IMR-90 (cell line): ENCODE measurements at regions not wholly inside any gene's neighbourhood (a gene's known extent, or its start where the extent isn't known, plus 50 kb on each side); places are given as distances from the start of the nearest gene placed in this dataset.

Experiments
- ATAC-seq: fragments of 200-7000 bp; cut with Tn5 transposase; 2 replicates; pipeline ENCODE4 v1.9.1; 2020; ENCODE audit warnings: low read depth, mild to moderate bottlenecking, moderate library complexity
- BruUV-seq: library from RNA; stranded (reverse); fragments of 400-500 nt; replicated peaks from 2 replicates; lab custom pipeline; 2021; lab: Mats Ljungman, UMichigan
- CTCF ChIA-PET: fragments of 300-600 bp; formaldehyde crosslinking; extraction: SDS; loops from one replicate; lab custom pipeline; 2021; ENCODE audit warnings: antibody characterized with exemption; lab: Yijun Ruan, JAX
- POLR2A ChIA-PET: fragments of 300-600 bp; sonication (Branson Sonifier 250); formaldehyde crosslinking; loops from one replicate; lab custom pipeline; 2022; ENCODE audit warnings: antibody characterized with exemption; ENCODE audit not compliant: unreplicated experiment; lab: Charles Lee
- DNase-seq: peaks from one replicate; pipeline ENCODE4 v3.0.0; 2013
- H2AFZ ChIP-seq: replicated peaks from 2 replicates; pipeline ENCODE3; 2013; ENCODE audit warnings: low read length, mild to moderate bottlenecking; ENCODE audit not compliant: poor library complexity
- H2AK5ac ChIP-seq: 2 replicates; pipeline ENCODE4 v1.6.1; 2013; ENCODE audit warnings: low read depth, low read length, inconsistent platforms
- H2AK9ac ChIP-seq: replicated peaks from 2 replicates; pipeline ENCODE3; 2013; ENCODE audit warnings: mild to moderate bottlenecking, low read depth, low read length, moderate library complexity; ENCODE audit not compliant: poor library complexity
- H2BK120ac ChIP-seq: 2 replicates; pipeline ENCODE4 v1.6.1; 2013; ENCODE audit warnings: low read depth, low read length, inconsistent platforms
- H2BK15ac ChIP-seq: 3 replicates; pipeline ENCODE4 v1.6.1; 2013; ENCODE audit warnings: low read depth, low read length, inconsistent platforms
- H2BK20ac ChIP-seq: 2 replicates; pipeline ENCODE4 v1.6.1; 2013; ENCODE audit warnings: low read depth, mild to moderate bottlenecking, inconsistent platforms, low read length, moderate library complexity
- H2BK5ac ChIP-seq: 2 replicates; pipeline ENCODE4 v1.6.1; 2013; ENCODE audit warnings: mild to moderate bottlenecking, low read depth, low read length, inconsistent platforms; ENCODE audit not compliant: poor library complexity, severe bottlenecking
- H3K14ac ChIP-seq: replicated peaks from 2 replicates; pipeline ENCODE4 v1.6.1; 2013; ENCODE audit warnings: low read depth, low read length, inconsistent platforms
- H3K18ac ChIP-seq: 2 replicates; pipeline ENCODE4 v1.6.1; 2013; ENCODE audit warnings: low read depth, low read length, control low read depth
- H3K23ac ChIP-seq: 2 replicates; pipeline ENCODE4 v1.6.1; 2013; ENCODE audit warnings: low read depth, low read length, inconsistent platforms
- H3K27ac ChIP-seq: 2 replicates; pipeline ENCODE4 v1.5.1; 2013; ENCODE audit warnings: mild to moderate bottlenecking, control low read depth, low read length; ENCODE audit not compliant: insufficient read depth
- H3K27me3 ChIP-seq: 2 replicates; pipeline ENCODE4 v1.6.1; 2013; ENCODE audit warnings: low read length; ENCODE audit not compliant: control insufficient read depth, insufficient read depth
- H3K36me3 ChIP-seq: 2 replicates; pipeline ENCODE4 v1.6.1; 2013; ENCODE audit warnings: low read length, mixed read lengths; ENCODE audit not compliant: control insufficient read depth, insufficient read depth
- H3K4ac ChIP-seq: 2 replicates; pipeline ENCODE4 v1.6.1; 2013; ENCODE audit warnings: low read depth, low read length, inconsistent platforms
- H3K4me1 ChIP-seq: 2 replicates; pipeline ENCODE4 v1.6.1; 2013; ENCODE audit warnings: low read length, mixed read lengths; ENCODE audit not compliant: control insufficient read depth, insufficient read depth
- H3K4me2 ChIP-seq: 2 replicates; pipeline ENCODE4 v1.6.1; 2013; ENCODE audit warnings: low read depth, mild to moderate bottlenecking, control low read depth, low read length, moderate library complexity
- H3K4me3 ChIP-seq: 2 replicates; pipeline ENCODE4 v1.5.1; 2013; ENCODE audit warnings: low read depth, mild to moderate bottlenecking, control low read depth, low read length, moderate library complexity; ENCODE audit not compliant: insufficient read depth
- H3K56ac ChIP-seq: 2 replicates; pipeline ENCODE4 v1.6.1; 2013; ENCODE audit warnings: low read length, inconsistent platforms; ENCODE audit not compliant: insufficient read depth; ENCODE audit errors: extremely low read depth
- H3K79me1 ChIP-seq, 2 experiments: 2 replicates each; pipeline ENCODE4 v1.6.1; 2013; ENCODE audit warnings: low read length in 2 of 2, inconsistent platforms in 1 of 2, low read depth in 1 of 2
- H3K9ac ChIP-seq: 2 replicates; pipeline ENCODE4 v1.6.1; 2013; ENCODE audit warnings: low read depth, low read length, control low read depth
- H3K9me1 ChIP-seq: 2 replicates; pipeline ENCODE4 v1.6.1; 2013; ENCODE audit warnings: low read length, inconsistent platforms; ENCODE audit not compliant: insufficient read depth
- H3K9me3 ChIP-seq: 2 replicates; pipeline ENCODE4 v1.6.1; 2013; ENCODE audit warnings: low read length; ENCODE audit not compliant: control insufficient read depth, insufficient read depth
- H4K20me1 ChIP-seq: 2 replicates; pipeline ENCODE4 v1.6.1; 2013; ENCODE audit warnings: low read length, inconsistent platforms; ENCODE audit not compliant: insufficient read depth
- H4K5ac ChIP-seq: 2 replicates; pipeline ENCODE4 v1.6.1; 2013; ENCODE audit warnings: mild to moderate bottlenecking, low read depth, low read length, control low read depth
- H4K8ac ChIP-seq, 2 experiments: 2 replicates each; pipeline ENCODE4 v1.6.1; 2013; ENCODE audit warnings: low read depth in 2 of 2, low read length in 2 of 2, control low read depth in 1 of 2, inconsistent platforms in 1 of 2
- H4K91ac ChIP-seq: 2 replicates; pipeline ENCODE4 v1.6.1; 2013; ENCODE audit warnings: low read depth, low read length, inconsistent platforms; ENCODE audit not compliant: insufficient read depth
- BHLHE40 ChIP-seq: fragments of 150-350 bp; IDR thresholded peaks from 2 replicates; pipeline ENCODE4 v1.6.1; 2016; ENCODE audit warnings: mild to moderate bottlenecking, low read depth, low read length
- CEBPB ChIP-seq: IDR thresholded peaks from 2 replicates; pipeline ENCODE4 v1.6.1; 2012; ENCODE audit warnings: low read depth, low read length, improper control_type of control experiment
- CHD1 ChIP-seq: IDR thresholded peaks from 2 replicates; pipeline ENCODE4 v1.6.1; 2012; ENCODE audit warnings: low read depth, low read length, improper control_type of control experiment
- CTCF ChIP-seq: conservative IDR thresholded peaks from 2 replicates; pipeline ENCODE4 v1.5.1; 2012; ENCODE audit warnings: mild to moderate bottlenecking, low read depth, low read length, improper control_type of control experiment
- ELK1 ChIP-seq: fragments of 150-350 bp; IDR thresholded peaks from 2 replicates; pipeline ENCODE4 v1.6.1; 2016; ENCODE audit warnings: low read depth, mild to moderate bottlenecking, low read length, moderate library complexity, borderline replicate concordance
- FOS ChIP-seq: fragments of 150-350 bp; IDR thresholded peaks from 2 replicates; pipeline ENCODE4 v1.6.1; 2016; ENCODE audit warnings: low read depth, low read length
- MAFK ChIP-seq: IDR thresholded peaks from 2 replicates; pipeline ENCODE4 v1.6.1; 2012; ENCODE audit warnings: low read depth, low read length, improper control_type of control experiment
- MAZ ChIP-seq: IDR thresholded peaks from 2 replicates; pipeline ENCODE4 v1.6.1; 2012; ENCODE audit warnings: low read depth, mild to moderate bottlenecking, low read length, improper control_type of control experiment, moderate library complexity, borderline replicate concordance
- MXI1 ChIP-seq: IDR thresholded peaks from 2 replicates; pipeline ENCODE4 v1.6.1; 2012; ENCODE audit warnings: low read depth, mild to moderate bottlenecking, low read length, moderate library complexity, borderline replicate concordance
- NFE2L2 ChIP-seq: fragments of 150-350 bp; IDR thresholded peaks from 2 replicates; pipeline ENCODE4 v1.6.1; 2016; ENCODE audit warnings: low read depth, mild to moderate bottlenecking, low read length
- POLR2A ChIP-seq: IDR thresholded peaks from 2 replicates; pipeline ENCODE4 v1.6.1; 2012; ENCODE audit warnings: mild to moderate bottlenecking, low read depth, low read length
- RAD21 ChIP-seq: IDR thresholded peaks from 2 replicates; pipeline ENCODE4 v1.6.1; 2012; ENCODE audit warnings: low read length, improper control_type of control experiment
- RCOR1 ChIP-seq: IDR thresholded peaks from 2 replicates; pipeline ENCODE4 v1.6.1; 2012; ENCODE audit warnings: mild to moderate bottlenecking, low read length, improper control_type of control experiment; ENCODE audit not compliant: insufficient replicate concordance
- RFX5 ChIP-seq: IDR thresholded peaks from 2 replicates; pipeline ENCODE4 v1.8.0; 2012; ENCODE audit warnings: low read depth, mild to moderate bottlenecking, low read length, moderate library complexity
- SMC3 ChIP-seq: fragments of 150-350 bp; IDR thresholded peaks from 2 replicates; pipeline ENCODE4 v1.6.1; 2016; ENCODE audit warnings: low read depth, mild to moderate bottlenecking, antibody characterized with exemption, low read length, moderate library complexity
- USF2 ChIP-seq: fragments of 150-350 bp; IDR thresholded peaks from 2 replicates; pipeline ENCODE4 v1.6.1; 2017; ENCODE audit warnings: mild to moderate bottlenecking, antibody characterized with exemption, low read length, low read depth
- WGBS, 2 experiments: methylation state at CpG; one replicate each; pipeline versions ENCODE4 v1.1.5 to v1.1.7; 2013; ENCODE audit warnings: missing lambda C conversion rate in 2 of 2; ENCODE audit not compliant: insufficient read length in 1 of 2; ENCODE audit errors: extremely low coverage in 2 of 2; 5-methylcytosine and 5-hydroxymethylcytosine counted together
- dilution Hi-C: fragments of 300-500 bp; cut with HindIII; formaldehyde crosslinking; loops from one replicate; pipeline ENCODE4 v1.14.3; 2018; ENCODE audit warnings: low sequenced_read_pairs; ENCODE audit not compliant: unreplicated experiment
- in situ Hi-C: fragments of 300-500 bp; cut with MboI; formaldehyde crosslinking; loops from 3 replicates; pipeline ENCODE4 v1.14.3; 2019; ENCODE audit warnings: low sequenced_read_pairs, inconsistent platforms, mixed read lengths
- intact Hi-C: fragments of 100-400 bp; cut with micrococcal nuclease; formaldehyde crosslinking; loops from 2 replicates; pipeline ENCODE4 v1.10.0; 2022

GRCh38 chr3:177418787-177419186 lies 221.5 kb upstream of the TBL1XR1 start:
- TF ChIP-seq MAZ (no peak), RCOR1 (no peak), CTCF (no peak), BHLHE40 (no peak), RFX5 (no peak), CHD1 (no peak), CEBPB (no peak), FOS (no peak), MXI1 (no peak), RAD21 (no peak), USF2 (no peak), POLR2A (no peak), MAFK (no peak), ELK1 (no peak), SMC3 (no peak), NFE2L2 (no peak)
- Histone ChIP-seq H3K14ac (0 out of 2 replicates have a peak overlapping the region, but pooled peaks have one; percentile 40), H2BK5ac (no peak overlapping the region), H2BK120ac (no peak overlapping the region), H3K56ac (no peak overlapping the region), H3K9me3 (no peaks in the 10 kb centered on the region), H4K5ac (no peak overlapping the region), H3K18ac (no peak overlapping the region), H4K8ac (no peak overlapping the region), H4K91ac (no peak overlapping the region), H3K27me3 (no peaks in the 10 kb centered on the region), H3K4ac (no peak overlapping the region), H2BK15ac (no peak overlapping the region), H3K4me2 (no peak overlapping the region), H2AK5ac (0 out of 2 replicates have a peak overlapping the region, but pooled peaks have one; percentile 1), H2BK20ac (no peak overlapping the region), H2AK9ac (no peak overlapping the region), H3K27ac (no peak overlapping the region), H3K4me3 (no peak overlapping the region), H3K9ac (no peak overlapping the region), H2AFZ (no peak overlapping the region), H3K23ac (no peak overlapping the region; the same call in 1 of the 2 replicates), H3K9me1 (peaks cover 3% of the 10 kb centered on the region; the same call in 1 of the 2 replicates), H3K79me1 (no peaks in the 10 kb centered on the region), H3K36me3 (no peaks in the 10 kb centered on the region), H3K4me1 (peaks cover 3% of the 10 kb centered on the region), H4K20me1 (no peaks in the 10 kb centered on the region)
- DNase-seq (no peak), ATAC-seq (no peak)
- WGBS, 2 experiments = no CpG with 5 or more reads among the region's 1 CpG
- in situ Hi-C loops = no loop called here
- no TSS peak for BruUV-seq
- CTCF ChIA-PET = no interaction called here
- POLR2A ChIA-PET = no interaction called here
- dilution Hi-C loops = no loop called here
- intact Hi-C loops = no loop called here
